GM19397 (cell line): ENCODE measurements at regions not wholly inside any gene's neighbourhood (a gene's known extent, or its start where the extent isn't known, plus 50 kb on each side); places are given as distances from the start of the nearest gene placed in this dataset.

Source experiments
- ATAC-seq: cut with Tn5 transposase; IDR thresholded peaks from one replicate; pipeline ENCODE4 v1.9.1; 2021; ENCODE audit warnings: mild to moderate bottlenecking, moderate library complexity; ENCODE audit not compliant: unreplicated experiment

- ATAC-seq, result no peak
Measured at GRCh38 chr13:74449811-74450524, 315.8 kb upstream of the KLF12 start.

- ATAC-seq, result no peak
Measured at GRCh38 chr13:74444864-74445479, 310.8 kb upstream of the KLF12 start.

DNA sequence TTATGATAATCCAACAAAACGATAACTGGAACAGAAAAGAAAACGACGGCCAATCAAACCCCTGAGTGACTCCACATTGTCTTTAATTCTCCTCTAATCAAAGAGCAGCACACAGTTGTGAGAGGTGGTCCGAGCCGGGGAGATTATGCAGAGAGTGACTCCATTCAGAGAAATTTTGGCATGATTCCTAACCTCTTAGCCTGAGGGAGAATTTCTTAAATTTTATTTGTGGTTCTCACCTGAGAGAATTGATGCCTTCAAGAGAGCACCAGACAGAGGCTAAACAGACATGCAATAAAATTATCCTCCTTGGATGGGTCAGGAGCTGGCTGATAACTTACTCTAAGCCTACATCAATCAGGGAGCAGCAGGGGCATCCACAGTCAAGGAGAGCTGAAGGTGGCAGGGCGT, 310.0 kb upstream of the KLF12 start:
- no peak for ATAC-seq

DNA sequence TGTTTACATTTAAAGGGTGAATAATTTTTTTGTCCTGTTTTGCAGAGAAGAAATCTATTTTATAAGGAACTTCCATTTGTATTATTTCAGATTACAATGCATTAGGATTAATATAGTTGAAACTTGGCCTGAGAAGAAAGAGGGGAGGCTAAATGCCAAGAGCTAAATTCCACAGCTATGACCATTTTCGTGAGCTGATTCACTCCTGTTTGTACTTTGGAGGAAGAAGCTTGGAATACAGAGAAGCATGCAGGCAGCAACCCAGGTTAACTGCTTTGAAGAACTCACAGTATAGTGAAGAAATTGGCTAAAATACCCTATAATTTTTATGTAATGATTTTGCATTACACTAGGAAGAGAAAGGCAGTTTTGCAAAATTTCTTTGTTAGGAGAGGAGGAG, 309.4 kb upstream of the KLF12 start:
- no peak for ATAC-seq

DNA sequence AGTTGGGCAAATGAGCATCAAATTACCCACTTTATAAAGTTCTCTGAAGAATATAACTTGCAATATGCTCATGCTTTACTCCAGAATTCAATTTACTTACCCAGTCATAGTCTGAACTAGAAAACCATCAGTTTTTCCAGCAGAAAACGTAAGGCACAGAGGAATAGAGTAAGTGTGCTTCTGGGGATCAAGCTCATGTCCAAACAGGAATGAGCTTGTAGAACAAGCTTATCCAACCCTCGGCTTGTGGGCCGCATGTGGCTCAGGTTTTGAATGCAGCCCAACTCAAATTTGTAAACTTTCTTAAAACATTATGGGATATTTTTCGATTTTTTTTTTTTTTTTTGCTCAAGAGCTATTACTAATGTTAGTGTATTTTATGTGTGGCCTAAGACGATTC, 308.5 kb upstream of the KLF12 start:
- ATAC-seq, result no peak

DNA sequence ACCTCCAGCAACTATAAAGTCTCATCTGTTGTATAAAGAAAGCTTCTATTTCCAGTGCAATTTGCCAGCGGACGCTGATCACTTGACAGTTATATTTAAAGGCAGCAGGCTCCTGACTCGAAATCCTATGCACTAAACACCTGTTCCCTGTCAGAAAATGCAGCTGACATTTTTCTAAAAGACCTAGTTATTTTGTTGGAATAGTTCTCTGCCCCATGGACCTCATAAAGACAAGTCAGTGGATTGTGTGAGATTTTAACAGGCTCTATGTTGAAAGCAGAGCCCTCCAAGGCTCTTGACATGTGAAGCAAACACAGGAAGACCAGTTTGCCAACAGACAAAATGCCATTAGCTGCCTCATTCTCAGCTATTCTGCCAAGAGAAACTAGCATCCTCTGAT, 304.7 kb upstream of the KLF12 start:
- no peak for ATAC-seq

- no peak for ATAC-seq
Measured at GRCh38 chr13:74434782-74435181, 300.6 kb upstream of the KLF12 start.

DNA sequence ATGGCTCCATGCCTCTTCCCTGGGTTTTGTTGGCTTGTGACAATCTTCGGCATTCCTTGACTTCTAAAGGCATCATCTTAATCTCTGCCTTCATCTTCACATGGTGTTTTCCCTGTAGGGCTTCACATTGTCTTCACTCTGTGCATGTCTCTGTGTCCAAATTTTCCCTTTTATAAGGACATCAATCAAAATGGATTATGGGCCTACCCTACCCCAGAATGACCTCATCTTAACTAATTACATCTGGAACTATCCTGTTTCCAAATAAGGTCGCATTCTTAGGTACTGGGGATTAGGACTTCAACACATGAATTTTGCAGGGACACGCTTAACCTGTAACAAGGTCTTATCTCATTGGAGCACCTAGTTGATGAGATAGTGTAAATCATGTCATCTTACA, 290.3 kb upstream of the KLF12 start:
- no peak for ATAC-seq

DNA sequence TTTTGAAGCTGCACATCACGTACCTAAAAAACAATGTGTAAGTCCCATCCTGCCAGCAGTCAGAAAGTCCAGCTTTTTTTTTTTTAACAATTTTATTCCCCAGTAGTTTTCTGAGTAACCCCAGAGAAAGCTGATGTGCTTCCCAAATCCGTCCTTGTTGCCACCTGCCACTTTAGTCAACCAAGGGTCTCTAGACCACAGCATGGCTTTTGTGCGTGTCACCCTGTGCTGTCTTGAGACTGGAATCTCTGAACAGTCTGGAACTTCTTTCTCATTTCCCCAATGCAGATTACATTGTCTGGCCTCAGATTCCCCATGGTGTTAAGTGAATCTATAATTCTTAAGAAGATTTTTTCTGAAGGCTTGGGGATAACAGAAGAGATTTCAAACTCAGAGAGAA, 289.2 kb upstream of the KLF12 start:
- ATAC-seq, result no peak

- ATAC-seq, result no peak
Measured at GRCh38 chr13:74414458-74414857, 280.3 kb upstream of the KLF12 start.

DNA sequence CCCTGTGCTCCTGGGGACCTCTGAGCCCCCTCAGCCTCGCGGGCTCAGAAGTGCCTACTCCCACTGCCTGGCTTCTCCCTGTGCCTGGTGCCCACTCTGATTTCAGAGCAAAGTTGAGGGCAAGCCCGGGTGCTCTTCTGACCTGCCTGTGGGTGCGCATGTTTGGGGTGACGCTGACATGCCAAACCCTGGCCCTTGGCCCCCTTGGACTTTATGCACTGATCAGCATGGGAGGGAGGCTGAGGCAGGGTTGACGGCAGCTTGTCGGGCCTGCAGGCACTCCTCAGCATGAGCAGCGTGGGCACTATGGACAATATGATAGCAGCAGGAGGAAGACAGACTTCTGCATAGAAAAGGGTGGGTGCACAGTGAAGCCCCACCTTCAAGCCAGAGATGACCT, 279.3 kb upstream of the KLF12 start:
- ATAC-seq, result no peak

- ATAC-seq, result no peak
Measured at GRCh38 chr13:74409551-74409950, 275.3 kb upstream of the KLF12 start.

- no peak for ATAC-seq
Measured at GRCh38 chr13:74406420-74406819, 272.2 kb upstream of the KLF12 start.

DNA sequence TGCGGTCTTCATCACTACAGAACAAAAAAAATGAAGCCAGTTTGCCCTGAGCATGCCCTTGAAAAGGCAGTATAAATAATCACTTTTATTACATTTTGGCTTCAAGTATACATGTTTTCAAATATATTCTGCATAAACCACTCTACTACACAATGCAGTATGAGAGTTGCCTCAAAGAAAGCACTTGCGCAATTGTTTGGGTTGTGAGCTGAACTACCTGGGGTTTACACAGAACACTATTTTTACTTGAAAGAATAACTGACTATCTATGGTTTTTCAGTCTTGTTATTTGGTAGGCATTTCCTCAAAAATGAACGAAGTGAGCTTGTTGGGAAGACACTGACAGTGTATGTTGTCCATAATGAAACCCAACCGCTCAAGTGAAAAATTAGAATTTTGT, 264.4 kb upstream of the KLF12 start:
- no peak for ATAC-seq

DNA sequence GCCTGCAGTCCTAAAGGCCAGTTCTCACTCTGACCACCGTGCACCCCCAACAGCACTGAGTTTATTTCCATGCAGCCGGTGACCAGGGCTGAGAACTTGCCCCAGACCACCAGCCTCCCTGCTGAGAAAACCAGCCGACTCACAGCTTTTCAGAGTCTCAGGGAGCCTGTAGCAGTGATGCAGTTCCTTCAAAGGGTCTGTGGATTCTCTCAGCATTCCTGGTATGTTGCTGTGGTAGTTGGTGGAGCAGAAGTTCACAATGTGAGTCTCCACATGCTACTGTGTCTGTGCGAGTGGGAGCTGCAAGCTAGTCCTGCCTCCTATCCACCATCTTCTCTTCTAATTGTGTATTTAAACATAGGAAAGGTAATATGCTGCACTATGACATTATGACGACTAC, 254.9 kb upstream of the KLF12 start:
- ATAC-seq, result no peak

DNA sequence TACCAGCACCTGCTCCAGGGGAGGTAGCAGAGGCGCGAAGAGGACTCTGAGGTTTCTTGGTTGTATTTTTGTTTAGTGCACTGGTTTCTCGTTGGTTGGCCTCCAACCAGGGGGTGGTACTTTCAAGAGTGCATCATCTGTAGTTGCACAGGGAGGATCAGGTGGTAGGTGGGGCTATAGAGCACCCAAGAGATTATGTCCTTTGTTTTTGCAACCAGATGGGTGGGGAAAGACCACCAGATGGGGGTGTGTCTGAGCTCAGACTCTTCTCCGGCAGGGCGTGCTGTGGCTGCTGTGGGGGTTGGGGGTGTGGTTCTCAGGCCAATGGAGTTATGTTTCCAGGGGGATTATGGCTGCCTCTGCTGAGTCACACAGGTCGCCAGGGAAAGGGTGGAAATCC, 254.4 kb upstream of the KLF12 start:
- no peak for ATAC-seq

DNA sequence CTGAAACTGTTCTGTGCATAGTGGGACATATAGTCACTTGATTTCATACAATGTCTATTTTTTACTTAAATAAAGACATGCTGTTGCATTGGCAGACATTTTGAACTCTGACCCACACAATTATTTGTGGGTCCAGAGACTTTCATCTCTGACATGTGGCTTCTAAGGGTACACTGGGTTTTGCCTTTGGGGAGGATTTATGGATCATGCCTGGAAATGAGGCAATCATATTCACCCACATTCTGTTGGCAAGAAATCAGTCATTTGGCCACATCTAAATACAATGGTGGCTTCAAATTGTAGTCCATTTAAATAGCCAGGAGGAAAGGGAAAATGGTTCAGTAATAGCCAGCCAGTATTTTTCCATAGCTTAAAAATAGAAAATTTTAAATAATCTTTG, 238.3 kb upstream of the KLF12 start:
- no peak for ATAC-seq

DNA sequence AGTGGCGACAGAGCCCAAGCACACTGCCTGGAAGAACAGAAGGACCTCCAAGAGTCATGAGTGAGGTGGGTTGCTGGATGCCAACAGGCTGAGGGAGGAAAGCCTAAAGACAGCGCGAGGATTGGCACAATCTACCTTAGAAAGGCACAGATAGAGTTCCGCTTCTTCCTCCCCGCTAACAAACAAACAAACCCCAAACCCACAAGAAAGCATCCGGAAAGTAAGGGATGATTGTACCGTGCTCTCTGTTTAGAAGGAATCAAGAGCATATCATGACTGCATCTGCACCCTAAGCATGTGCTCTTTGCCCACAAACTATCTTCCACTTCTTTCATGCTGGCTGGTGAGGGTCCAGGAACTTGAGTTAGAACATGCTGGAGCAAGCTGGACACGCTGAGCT, 233.0 kb upstream of the KLF12 start:
- no peak for ATAC-seq

DNA sequence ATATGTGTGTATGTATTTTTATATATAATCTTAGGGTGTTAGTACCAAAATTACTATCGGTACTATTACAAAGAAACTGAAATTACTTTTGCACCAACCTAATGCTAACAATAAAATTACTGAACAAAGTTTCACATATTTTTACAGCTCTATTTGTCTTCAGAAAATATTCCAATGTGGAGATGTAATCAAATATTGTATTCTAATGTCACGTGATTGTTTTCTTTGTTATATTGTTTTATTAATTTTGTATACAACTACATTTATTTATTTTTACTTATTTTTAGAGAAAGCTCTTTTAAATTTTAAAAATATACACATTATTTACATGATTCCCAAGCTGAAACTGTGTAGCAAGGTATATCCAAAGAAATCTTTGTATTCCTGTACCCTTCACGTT, 227.1 kb upstream of the KLF12 start:
- no peak for ATAC-seq

GRCh38 chr13:74346960-74347359, 212.8 kb upstream of the KLF12 start:
- ATAC-seq, result no peak

DNA sequence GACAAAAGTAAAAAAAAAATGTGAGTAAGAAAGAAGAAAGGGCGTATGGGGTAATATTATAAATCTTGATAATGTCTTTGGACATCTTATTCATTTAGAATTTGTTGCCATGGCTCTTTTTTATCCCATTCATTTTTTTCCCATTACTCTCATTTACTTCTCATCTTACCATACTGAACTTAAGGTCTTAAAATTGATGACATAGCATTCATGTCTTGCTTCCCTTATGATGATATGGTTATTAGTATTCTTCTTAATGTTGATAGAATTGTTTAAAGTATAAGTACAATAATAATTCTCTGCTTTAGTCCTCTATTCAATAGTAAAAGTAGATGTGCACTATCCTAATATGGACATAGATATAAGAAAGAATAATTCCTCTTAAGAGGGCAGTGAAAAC, 204.1 kb upstream of the KLF12 start:
- ATAC-seq, result no peak

GRCh38 chr13:74336546-74336945, 202.3 kb upstream of the KLF12 start:
- no peak for ATAC-seq

- no peak for ATAC-seq
Measured at GRCh38 chr13:74335370-74335769, 201.2 kb upstream of the KLF12 start.
